K562 (cell line): ENCODE measurements at regions not wholly inside any gene's neighbourhood (a gene's known extent, or its start where the extent isn't known, plus 50 kb on each side); places are given as distances from the start of the nearest gene placed in this dataset.

Experiments used
- EWSR1 ChIP-seq: fragments of 450-650 bp; IDR thresholded peaks from 2 replicates; pipeline ENCODE4 v1.6.1; 2018; ENCODE audit warnings: borderline replicate concordance, mild to moderate bottlenecking, low read depth, moderate library complexity; ENCODE audit not compliant: partially characterized antibody
- HDAC2 ChIP-seq: fragments of 450-650 bp; IDR thresholded peaks from 2 replicates; pipeline ENCODE4 v1.6.1; 2016; ENCODE audit warnings: mild to moderate bottlenecking
- HDAC6 ChIP-seq: IDR thresholded peaks from 2 replicates; pipeline ENCODE4 v1.6.1; 2012; ENCODE audit warnings: low read depth, mild to moderate bottlenecking, control low read depth, inconsistent platforms, low read length, moderate library complexity
- RFX1 ChIP-seq: fragments of 450-650 bp; IDR thresholded peaks from 2 replicates; pipeline ENCODE4 v1.6.1; 2016; ENCODE audit warnings: mild to moderate bottlenecking, moderate library complexity
- SMARCC2 ChIP-seq: fragments of 450-650 bp; IDR thresholded peaks from 2 replicates; pipeline ENCODE4 v1.6.1; 2017; ENCODE audit warnings: antibody characterized with exemption, moderate library complexity, mild to moderate bottlenecking, low read depth
- SNIP1 ChIP-seq: fragments of 450-650 bp; IDR thresholded peaks from 2 replicates; pipeline ENCODE4 v1.7.1; 2017; ENCODE audit warnings: low read depth, mild to moderate bottlenecking
- TAF7 ChIP-seq: fragments of 450-650 bp; IDR thresholded peaks from 2 replicates; pipeline ENCODE4 v1.6.1; 2016; ENCODE audit warnings: missing genetic modification characterization, missing compliant biosample characterization
- TEAD2 ChIP-seq: fragments of 450-650 bp; IDR thresholded peaks from 2 replicates; pipeline ENCODE4 v1.6.1; 2016; ENCODE audit warnings: missing genetic modification characterization, control low read depth, missing compliant biosample characterization
- ZNF384 ChIP-seq: IDR thresholded peaks from 2 replicates; pipeline ENCODE4 v1.6.1; 2012; ENCODE audit warnings: low read depth, low read length, improper control_type of control experiment
- ZNF561 ChIP-seq: fragments of 450-650 bp; formaldehyde crosslinking; conservative IDR thresholded peaks from 2 replicates; pipeline ENCODE4 v1.4.0; 2020; ENCODE audit warnings: mild to moderate bottlenecking, moderate library complexity
- TF ChIP-seq, protein P1 (sequence below): sonication (generic); formaldehyde crosslinking; IDR thresholded peaks from 2 replicates; pipeline ENCODE4 v1.8.1; 2023; ENCODE audit warnings: missing genetic modification reagents, mild to moderate bottlenecking, borderline replicate concordance
- TF ChIP-seq, protein P2 (sequence below): fragments of 250-450 bp; sonication (Bioruptor Pico); IDR thresholded peaks from 2 replicates; pipeline ENCODE4 v1.9.0; 2021; ENCODE audit warnings: mild to moderate bottlenecking
- TF ChIP-seq, protein P3 (sequence below): sonication (generic); formaldehyde crosslinking; IDR thresholded peaks from 2 replicates; pipeline ENCODE4 v1.8.0; 2023; ENCODE audit warnings: missing genetic modification reagents, mild to moderate bottlenecking, borderline replicate concordance

DNA sequence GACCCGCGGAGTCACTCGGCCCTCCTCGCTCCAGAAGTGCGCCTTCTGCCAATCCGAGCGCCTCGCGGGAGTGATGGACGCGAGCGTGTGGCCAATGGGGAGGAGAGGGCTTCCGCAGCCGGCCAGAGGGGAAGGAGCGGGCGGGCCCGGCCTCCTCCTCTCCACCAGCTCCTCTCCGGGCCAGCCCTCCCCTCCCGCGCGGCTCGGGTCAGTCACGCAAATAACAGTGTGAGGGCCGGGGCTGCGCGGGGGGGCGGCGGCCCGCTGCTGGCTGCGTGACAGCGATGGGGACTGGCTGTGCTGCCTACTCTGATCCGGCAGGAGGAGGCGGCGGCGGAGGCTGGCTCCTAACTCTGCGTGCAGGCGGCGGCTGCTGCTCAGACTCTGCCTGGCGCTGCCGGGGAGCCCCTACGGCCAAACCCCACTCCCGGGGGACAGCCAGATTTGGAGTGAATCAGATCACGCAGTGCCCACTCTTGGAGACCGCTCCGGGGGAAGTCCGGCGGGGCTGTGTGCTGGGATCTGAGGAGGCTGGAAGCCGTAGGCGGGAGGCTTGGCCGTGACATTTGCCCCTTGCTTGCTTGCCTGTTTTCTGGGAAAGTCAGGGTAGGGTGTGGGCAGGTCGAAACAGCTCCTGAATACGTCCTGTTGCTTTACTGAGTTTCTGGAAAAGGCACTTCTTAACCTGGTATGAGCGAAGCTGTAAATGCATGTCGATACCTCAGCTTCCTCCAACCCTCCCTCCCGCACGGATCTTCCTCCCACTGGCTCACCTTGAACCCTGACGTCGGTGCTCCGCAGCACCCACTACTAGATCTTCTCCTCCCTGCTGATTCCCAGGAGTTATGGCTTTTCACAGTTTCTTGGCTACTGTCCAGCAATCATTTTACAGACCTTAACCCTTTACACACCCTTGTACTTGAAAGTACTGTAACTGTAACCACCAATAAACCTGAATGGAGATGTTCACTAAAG lies 97.9 kb upstream of the SERTAD2 start (continued):
- TF ChIP-seq, protein P1, sequence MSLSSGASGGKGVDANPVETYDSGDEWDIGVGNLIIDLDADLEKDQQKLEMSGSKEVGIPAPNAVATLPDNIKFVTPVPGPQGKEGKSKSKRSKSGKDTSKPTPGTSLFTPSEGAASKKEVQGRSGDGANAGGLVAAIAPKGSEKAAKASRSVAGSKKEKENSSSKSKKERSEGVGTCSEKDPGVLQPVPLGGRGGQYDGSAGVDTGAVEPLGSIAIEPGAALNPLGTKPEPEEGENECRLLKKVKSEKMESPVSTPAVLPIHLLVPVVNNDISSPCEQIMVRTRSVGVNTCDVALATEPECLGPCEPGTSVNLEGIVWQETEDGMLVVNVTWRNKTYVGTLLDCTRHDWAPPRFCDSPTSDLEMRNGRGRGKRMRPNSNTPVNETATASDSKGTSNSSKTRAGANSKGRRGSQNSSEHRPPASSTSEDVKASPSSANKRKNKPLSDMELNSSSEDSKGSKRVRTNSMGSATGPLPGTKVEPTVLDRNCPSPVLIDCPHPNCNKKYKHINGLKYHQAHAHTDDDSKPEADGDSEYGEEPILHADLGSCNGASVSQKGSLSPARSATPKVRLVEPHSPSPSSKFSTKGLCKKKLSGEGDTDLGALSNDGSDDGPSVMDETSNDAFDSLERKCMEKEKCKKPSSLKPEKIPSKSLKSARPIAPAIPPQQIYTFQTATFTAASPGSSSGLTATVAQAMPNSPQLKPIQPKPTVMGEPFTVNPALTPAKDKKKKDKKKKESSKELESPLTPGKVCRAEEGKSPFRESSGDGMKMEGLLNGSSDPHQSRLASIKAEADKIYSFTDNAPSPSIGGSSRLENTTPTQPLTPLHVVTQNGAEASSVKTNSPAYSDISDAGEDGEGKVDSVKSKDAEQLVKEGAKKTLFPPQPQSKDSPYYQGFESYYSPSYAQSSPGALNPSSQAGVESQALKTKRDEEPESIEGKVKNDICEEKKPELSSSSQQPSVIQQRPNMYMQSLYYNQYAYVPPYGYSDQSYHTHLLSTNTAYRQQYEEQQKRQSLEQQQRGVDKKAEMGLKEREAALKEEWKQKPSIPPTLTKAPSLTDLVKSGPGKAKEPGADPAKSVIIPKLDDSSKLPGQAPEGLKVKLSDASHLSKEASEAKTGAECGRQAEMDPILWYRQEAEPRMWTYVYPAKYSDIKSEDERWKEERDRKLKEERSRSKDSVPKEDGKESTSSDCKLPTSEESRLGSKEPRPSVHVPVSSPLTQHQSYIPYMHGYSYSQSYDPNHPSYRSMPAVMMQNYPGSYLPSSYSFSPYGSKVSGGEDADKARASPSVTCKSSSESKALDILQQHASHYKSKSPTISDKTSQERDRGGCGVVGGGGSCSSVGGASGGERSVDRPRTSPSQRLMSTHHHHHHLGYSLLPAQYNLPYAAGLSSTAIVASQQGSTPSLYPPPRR (CRISPR knock-in tag) = no peak
- no peak for TF ChIP-seq HDAC6
- TF ChIP-seq ZNF384 = no peak; the same call in 1 of the 2 replicates
- 0 out of 2 replicates have a peak, but pooled peaks have one; percentile 38 for TF ChIP-seq TAF7 (tag)
- TF ChIP-seq, protein P2, sequence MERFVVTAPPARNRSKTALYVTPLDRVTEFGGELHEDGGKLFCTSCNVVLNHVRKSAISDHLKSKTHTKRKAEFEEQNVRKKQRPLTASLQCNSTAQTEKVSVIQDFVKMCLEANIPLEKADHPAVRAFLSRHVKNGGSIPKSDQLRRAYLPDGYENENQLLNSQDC (CRISPR knock-in tag) = peak; percentile 93; the same call in 1 of the 2 replicates
- 0 out of 2 replicates have a peak, but pooled peaks have one; percentile 41 for TF ChIP-seq HDAC2
- TF ChIP-seq SNIP1 = no peak
- no peak for TF ChIP-seq ZNF561 (CRISPR knock-in tag)
- TF ChIP-seq RFX1 = no peak
- TF ChIP-seq, protein P3, sequence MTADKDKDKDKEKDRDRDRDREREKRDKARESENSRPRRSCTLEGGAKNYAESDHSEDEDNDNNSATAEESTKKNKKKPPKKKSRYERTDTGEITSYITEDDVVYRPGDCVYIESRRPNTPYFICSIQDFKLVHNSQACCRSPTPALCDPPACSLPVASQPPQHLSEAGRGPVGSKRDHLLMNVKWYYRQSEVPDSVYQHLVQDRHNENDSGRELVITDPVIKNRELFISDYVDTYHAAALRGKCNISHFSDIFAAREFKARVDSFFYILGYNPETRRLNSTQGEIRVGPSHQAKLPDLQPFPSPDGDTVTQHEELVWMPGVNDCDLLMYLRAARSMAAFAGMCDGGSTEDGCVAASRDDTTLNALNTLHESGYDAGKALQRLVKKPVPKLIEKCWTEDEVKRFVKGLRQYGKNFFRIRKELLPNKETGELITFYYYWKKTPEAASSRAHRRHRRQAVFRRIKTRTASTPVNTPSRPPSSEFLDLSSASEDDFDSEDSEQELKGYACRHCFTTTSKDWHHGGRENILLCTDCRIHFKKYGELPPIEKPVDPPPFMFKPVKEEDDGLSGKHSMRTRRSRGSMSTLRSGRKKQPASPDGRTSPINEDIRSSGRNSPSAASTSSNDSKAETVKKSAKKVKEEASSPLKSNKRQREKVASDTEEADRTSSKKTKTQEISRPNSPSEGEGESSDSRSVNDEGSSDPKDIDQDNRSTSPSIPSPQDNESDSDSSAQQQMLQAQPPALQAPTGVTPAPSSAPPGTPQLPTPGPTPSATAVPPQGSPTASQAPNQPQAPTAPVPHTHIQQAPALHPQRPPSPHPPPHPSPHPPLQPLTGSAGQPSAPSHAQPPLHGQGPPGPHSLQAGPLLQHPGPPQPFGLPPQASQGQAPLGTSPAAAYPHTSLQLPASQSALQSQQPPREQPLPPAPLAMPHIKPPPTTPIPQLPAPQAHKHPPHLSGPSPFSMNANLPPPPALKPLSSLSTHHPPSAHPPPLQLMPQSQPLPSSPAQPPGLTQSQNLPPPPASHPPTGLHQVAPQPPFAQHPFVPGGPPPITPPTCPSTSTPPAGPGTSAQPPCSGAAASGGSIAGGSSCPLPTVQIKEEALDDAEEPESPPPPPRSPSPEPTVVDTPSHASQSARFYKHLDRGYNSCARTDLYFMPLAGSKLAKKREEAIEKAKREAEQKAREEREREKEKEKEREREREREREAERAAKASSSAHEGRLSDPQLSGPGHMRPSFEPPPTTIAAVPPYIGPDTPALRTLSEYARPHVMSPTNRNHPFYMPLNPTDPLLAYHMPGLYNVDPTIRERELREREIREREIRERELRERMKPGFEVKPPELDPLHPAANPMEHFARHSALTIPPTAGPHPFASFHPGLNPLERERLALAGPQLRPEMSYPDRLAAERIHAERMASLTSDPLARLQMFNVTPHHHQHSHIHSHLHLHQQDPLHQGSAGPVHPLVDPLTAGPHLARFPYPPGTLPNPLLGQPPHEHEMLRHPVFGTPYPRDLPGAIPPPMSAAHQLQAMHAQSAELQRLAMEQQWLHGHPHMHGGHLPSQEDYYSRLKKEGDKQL = no peak
- no peak for TF ChIP-seq EWSR1
- TF ChIP-seq SMARCC2 = peak; percentile 32; the same call in 1 of the 2 replicates
- no peak for TF ChIP-seq TEAD2 (tag)
